Neural cell (in vitro differentiated cells): ENCODE measurements at regions not wholly inside any gene's neighbourhood (a gene's known extent, or its start where the extent isn't known, plus 50 kb on each side); places are given as distances from the start of the nearest gene placed in this dataset.
"Not testable (repeated sequence)": the region's sequence is repeated elsewhere in the genome, so short reads cannot be mapped to it uniquely, and the experiment has no call there.

Experiments used
- H2AFZ ChIP-seq: fragments of 200-600, 300-800 bp; sonication (generic), shearing (Covaris generic); 2 replicates; pipeline ENCODE4 v1.6.0; 2014; ENCODE audit warnings: low read depth, mild to moderate bottlenecking, antibody characterized with exemption, low read length, moderate library complexity
- H3F3A ChIP-seq: fragments of 200-600 bp; shearing (Covaris generic); 2 replicates; pipeline ENCODE4 v1.6.1; 2016; ENCODE audit warnings: mild to moderate bottlenecking, moderate library complexity, mixed read lengths, antibody characterized with exemption, low read length; ENCODE audit not compliant: insufficient read depth, poor library complexity, severe bottlenecking
- H3K27ac ChIP-seq: fragments of 200-600, 300-800 bp; sonication (generic), shearing (Covaris generic); 2 replicates; pipeline ENCODE4 v1.5.1; 2014; ENCODE audit warnings: mild to moderate bottlenecking, low read length, moderate library complexity
- H3K27me3 ChIP-seq: fragments of 300-800, 200-600 bp; sonication (generic), shearing (Covaris generic); 2 replicates; pipeline ENCODE4 v1.6.0; 2014; ENCODE audit warnings: mild to moderate bottlenecking, low read depth, low read length, moderate library complexity; ENCODE audit not compliant: insufficient read depth
- H3K36me3 ChIP-seq: fragments of 300-800, 200-600 bp; sonication (generic), shearing (Covaris generic); 2 replicates; pipeline ENCODE4 v1.5.1; 2014; ENCODE audit warnings: mild to moderate bottlenecking, antibody characterized with exemption, low read length, moderate library complexity; ENCODE audit not compliant: insufficient read depth
- H3K4me2 ChIP-seq: fragments of 300-800, 200-600 bp; sonication (generic), shearing (Covaris generic); 2 replicates; pipeline ENCODE4 v1.6.0; 2014; ENCODE audit warnings: mild to moderate bottlenecking, low read length
- H3K4me3 ChIP-seq: fragments of 300-800, 200-600 bp; sonication (generic), shearing (Covaris generic); 2 replicates; pipeline ENCODE4 v1.5.1; 2014; ENCODE audit warnings: mild to moderate bottlenecking, low read length, moderate library complexity
- H3K79me2 ChIP-seq: fragments of 200-600 bp; shearing (Covaris generic); replicated peaks from 2 replicates; pipeline ENCODE4 v1.6.0; 2014; ENCODE audit warnings: mild to moderate bottlenecking, low read length, moderate library complexity; ENCODE audit not compliant: insufficient read depth
- H3K9ac ChIP-seq: fragments of 300-800, 200-600 bp; sonication (generic), shearing (Covaris generic); 2 replicates; pipeline ENCODE4 v1.6.1; 2016; ENCODE audit warnings: mild to moderate bottlenecking, low read length, mixed read lengths
- H3K9me2 ChIP-seq: fragments of 200-600 bp; shearing (Covaris generic); 2 replicates; pipeline ENCODE4 v1.6.1; 2016; ENCODE audit warnings: mild to moderate bottlenecking, low read length, mixed read lengths; ENCODE audit not compliant: insufficient read depth
- H3K9me3 ChIP-seq: fragments of 200-600, 300-800 bp; sonication (generic), shearing (Covaris generic); 2 replicates; pipeline ENCODE4 v1.6.1; 2016; ENCODE audit warnings: mild to moderate bottlenecking, mixed run types, low read length, moderate library complexity, mixed read lengths
- H4K20me1 ChIP-seq: fragments of 200-600 bp; shearing (Covaris generic); 2 replicates; pipeline ENCODE4 v1.6.1; 2016; ENCODE audit warnings: mild to moderate bottlenecking, mixed run types; ENCODE audit not compliant: insufficient read depth
- EP300 ChIP-seq: fragments of 450-650 bp; conservative IDR thresholded peaks from 2 replicates; pipeline ENCODE4 v1.6.1; 2014; ENCODE audit warnings: antibody characterized with exemption, mild to moderate bottlenecking, moderate library complexity; ENCODE audit not compliant: poor library complexity, severe bottlenecking
- EZH2 ChIP-seq: fragments of 200-600, 300-800 bp; shearing (Covaris generic), sonication (generic); IDR thresholded peaks from 2 replicates; pipeline ENCODE4 v1.6.1; 2014; ENCODE audit warnings: antibody characterized with exemption, low read length, borderline replicate concordance, mild to moderate bottlenecking; ENCODE audit not compliant: insufficient read depth, poor library complexity, severe bottlenecking
- MXI1 ChIP-seq: fragments of 450-650 bp; conservative IDR thresholded peaks from 2 replicates; pipeline ENCODE4 v1.6.1; 2014; ENCODE audit warnings: antibody characterized with exemption, mild to moderate bottlenecking; ENCODE audit not compliant: poor library complexity, severe bottlenecking
- POLR2AphosphoS5 ChIP-seq: IDR thresholded peaks from 2 replicates; pipeline ENCODE4 v1.6.1; 2012
- RAD21 ChIP-seq: fragments of 450-650 bp; conservative IDR thresholded peaks from 2 replicates; pipeline ENCODE4 v1.6.1; 2014; ENCODE audit warnings: antibody characterized with exemption, mild to moderate bottlenecking, moderate library complexity
- SMC3 ChIP-seq: fragments of 450-650 bp; conservative IDR thresholded peaks from 2 replicates; pipeline ENCODE4 v1.6.1; 2014; ENCODE audit warnings: antibody characterized with exemption, mild to moderate bottlenecking, moderate library complexity; ENCODE audit not compliant: poor library complexity
- TAF1 ChIP-seq: IDR thresholded peaks from 2 replicates; pipeline ENCODE4 v1.6.1; 2012; ENCODE audit warnings: low read depth
- TF ChIP-seq, protein P1 (sequence below): fragments of 450-650 bp; IDR thresholded peaks from 2 replicates; pipeline ENCODE4 v1.5.1; 2014; ENCODE audit warnings: antibody characterized with exemption, mild to moderate bottlenecking, moderate library complexity; ENCODE audit not compliant: poor library complexity, severe bottlenecking
- TF ChIP-seq, protein P2 (sequence below): IDR thresholded peaks from 2 replicates; pipeline ENCODE4 v1.6.1; 2012; ENCODE audit warnings: borderline replicate concordance

DNA sequence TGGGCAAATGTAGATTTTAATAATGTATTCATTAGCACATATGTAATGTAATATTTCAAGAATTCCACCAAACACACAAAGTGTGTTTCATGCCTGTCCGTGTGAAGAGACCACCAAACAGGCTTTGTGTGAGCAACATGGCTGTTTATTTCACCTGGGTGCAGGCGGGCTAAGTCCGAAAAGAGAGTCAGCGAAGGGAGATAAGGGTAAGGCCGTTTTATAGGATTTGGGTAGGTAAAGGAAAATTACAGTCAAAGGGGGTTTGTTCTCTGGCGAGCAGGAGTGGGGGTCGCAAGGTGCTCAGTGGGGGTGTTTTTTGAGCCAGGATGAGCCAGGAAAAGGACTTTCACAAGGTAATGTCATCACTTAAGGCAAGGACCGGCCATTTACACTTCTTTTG, 875.8 kb downstream of the TBL1XR1 start:
- not testable (repeated sequence) for H3K9ac ChIP-seq, H3K36me3 ChIP-seq, H3K27me3 ChIP-seq, H3K79me2 ChIP-seq, H3F3A ChIP-seq, H3K4me3 ChIP-seq, H3K27ac ChIP-seq, H2AFZ ChIP-seq, H3K9me3 ChIP-seq, H4K20me1 ChIP-seq, H3K9me2 ChIP-seq, H3K4me2 ChIP-seq

DNA sequence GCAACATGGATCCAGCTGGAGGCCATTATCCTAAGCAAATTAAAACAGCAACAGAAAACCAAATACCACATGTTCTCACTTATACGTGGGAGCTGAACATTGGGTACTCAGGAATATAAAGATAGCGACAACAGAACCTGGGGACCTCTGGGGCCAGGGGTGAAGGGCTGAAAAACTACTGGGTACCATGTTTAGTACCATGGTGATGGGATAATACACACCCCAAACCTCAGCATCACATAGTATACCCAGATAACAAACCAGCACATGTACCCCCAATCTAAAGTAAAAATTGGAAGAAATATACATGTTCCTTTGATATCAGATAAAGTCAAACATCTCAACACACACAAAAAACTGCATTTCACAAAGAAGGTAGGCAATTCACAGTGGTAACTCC, 876.2 kb downstream of the TBL1XR1 start:
- Histone ChIP-seq H2AFZ (no peak overlapping the region), H3K9ac (no peak overlapping the region), H4K20me1 (no peaks in the 10 kb centered on the region), H3F3A (no peaks in the 10 kb centered on the region), H3K4me3 (no peak overlapping the region), H3K27me3 (no peaks in the 10 kb centered on the region), H3K4me2 (no peak overlapping the region), H3K27ac (no peak overlapping the region), H3K9me2 (no peaks in the 10 kb centered on the region), H3K79me2 (no peaks in the 10 kb centered on the region), H3K36me3 (no peaks in the 10 kb centered on the region), H3K9me3 (no peaks in the 10 kb centered on the region)
- TF ChIP-seq SMC3, result no peak
- TF ChIP-seq POLR2AphosphoS5, result no peak
- no peak for TF ChIP-seq RAD21
- no peak for TF ChIP-seq TAF1

DNA sequence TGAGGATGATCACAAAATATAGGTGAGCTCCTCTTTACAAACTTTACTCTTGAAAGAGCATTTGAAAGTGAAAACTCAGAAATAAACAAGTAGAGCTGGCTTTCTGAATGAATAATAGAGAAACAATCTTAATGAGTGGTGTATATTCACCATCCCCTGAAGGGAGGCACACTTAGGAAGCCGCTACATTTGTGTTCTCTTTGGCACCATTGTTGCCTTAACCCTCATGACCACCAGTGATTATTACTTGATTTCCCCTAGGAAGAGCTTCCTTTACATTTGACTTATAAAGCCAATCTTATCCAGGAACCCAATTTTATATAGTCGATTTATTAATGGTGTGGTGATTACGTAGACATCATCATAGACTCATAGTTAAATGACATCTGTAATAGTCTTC, 883.9 kb downstream of the TBL1XR1 start:
- no peaks in the 10 kb centered on the region for H3K9me2 ChIP-seq
- no peaks in the 10 kb centered on the region for H4K20me1 ChIP-seq
- no peaks in the 10 kb centered on the region for H3F3A ChIP-seq
- H3K4me3 ChIP-seq, result no peak overlapping the region
- no peaks in the 10 kb centered on the region for H3K36me3 ChIP-seq
- TF ChIP-seq MXI1 (no peak), POLR2AphosphoS5 (no peak), EP300 (no peak)
- no peak overlapping the region for H3K27ac ChIP-seq
- no peak overlapping the region for H3K4me2 ChIP-seq
- H3K79me2 ChIP-seq, result no peaks in the 10 kb centered on the region
- H2AFZ ChIP-seq, result no peak overlapping the region
- no peak overlapping the region for H3K9ac ChIP-seq
- H3K9me3 ChIP-seq, result no peaks in the 10 kb centered on the region
- H3K27me3 ChIP-seq, result no peaks in the 10 kb centered on the region

DNA sequence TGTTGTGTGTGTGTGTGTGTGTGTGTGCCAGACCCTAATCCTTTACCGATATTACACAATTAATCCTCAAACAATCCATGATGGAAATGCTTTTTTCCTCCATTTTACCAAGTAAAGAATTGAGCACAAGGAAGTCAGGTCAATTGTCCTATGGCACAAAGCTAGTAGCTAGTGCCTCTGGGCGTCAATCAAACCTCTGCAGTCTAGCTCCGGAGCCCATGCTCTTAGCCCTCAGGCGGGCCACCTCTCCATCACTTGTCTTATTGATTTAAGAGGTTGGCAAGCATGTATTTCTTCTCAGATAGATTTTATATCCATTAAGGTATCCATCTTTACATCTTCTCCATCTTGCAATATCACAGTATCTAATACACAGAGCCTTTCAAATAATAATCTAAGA, 886.6 kb downstream of the TBL1XR1 start:
- no peaks in the 10 kb centered on the region for H3K9me2 ChIP-seq
- no peak overlapping the region for H3K9ac ChIP-seq
- TF ChIP-seq POLR2AphosphoS5, result no peak
- TF ChIP-seq RAD21, result no peak
- TF ChIP-seq, protein P1, sequence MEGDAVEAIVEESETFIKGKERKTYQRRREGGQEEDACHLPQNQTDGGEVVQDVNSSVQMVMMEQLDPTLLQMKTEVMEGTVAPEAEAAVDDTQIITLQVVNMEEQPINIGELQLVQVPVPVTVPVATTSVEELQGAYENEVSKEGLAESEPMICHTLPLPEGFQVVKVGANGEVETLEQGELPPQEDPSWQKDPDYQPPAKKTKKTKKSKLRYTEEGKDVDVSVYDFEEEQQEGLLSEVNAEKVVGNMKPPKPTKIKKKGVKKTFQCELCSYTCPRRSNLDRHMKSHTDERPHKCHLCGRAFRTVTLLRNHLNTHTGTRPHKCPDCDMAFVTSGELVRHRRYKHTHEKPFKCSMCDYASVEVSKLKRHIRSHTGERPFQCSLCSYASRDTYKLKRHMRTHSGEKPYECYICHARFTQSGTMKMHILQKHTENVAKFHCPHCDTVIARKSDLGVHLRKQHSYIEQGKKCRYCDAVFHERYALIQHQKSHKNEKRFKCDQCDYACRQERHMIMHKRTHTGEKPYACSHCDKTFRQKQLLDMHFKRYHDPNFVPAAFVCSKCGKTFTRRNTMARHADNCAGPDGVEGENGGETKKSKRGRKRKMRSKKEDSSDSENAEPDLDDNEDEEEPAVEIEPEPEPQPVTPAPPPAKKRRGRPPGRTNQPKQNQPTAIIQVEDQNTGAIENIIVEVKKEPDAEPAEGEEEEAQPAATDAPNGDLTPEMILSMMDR, result no peak
- TF ChIP-seq EZH2, result no peak
- TF ChIP-seq, protein P2, sequence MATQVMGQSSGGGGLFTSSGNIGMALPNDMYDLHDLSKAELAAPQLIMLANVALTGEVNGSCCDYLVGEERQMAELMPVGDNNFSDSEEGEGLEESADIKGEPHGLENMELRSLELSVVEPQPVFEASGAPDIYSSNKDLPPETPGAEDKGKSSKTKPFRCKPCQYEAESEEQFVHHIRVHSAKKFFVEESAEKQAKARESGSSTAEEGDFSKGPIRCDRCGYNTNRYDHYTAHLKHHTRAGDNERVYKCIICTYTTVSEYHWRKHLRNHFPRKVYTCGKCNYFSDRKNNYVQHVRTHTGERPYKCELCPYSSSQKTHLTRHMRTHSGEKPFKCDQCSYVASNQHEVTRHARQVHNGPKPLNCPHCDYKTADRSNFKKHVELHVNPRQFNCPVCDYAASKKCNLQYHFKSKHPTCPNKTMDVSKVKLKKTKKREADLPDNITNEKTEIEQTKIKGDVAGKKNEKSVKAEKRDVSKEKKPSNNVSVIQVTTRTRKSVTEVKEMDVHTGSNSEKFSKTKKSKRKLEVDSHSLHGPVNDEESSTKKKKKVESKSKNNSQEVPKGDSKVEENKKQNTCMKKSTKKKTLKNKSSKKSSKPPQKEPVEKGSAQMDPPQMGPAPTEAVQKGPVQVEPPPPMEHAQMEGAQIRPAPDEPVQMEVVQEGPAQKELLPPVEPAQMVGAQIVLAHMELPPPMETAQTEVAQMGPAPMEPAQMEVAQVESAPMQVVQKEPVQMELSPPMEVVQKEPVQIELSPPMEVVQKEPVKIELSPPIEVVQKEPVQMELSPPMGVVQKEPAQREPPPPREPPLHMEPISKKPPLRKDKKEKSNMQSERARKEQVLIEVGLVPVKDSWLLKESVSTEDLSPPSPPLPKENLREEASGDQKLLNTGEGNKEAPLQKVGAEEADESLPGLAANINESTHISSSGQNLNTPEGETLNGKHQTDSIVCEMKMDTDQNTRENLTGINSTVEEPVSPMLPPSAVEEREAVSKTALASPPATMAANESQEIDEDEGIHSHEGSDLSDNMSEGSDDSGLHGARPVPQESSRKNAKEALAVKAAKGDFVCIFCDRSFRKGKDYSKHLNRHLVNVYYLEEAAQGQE, result no peak
- TF ChIP-seq TAF1, result no peak
- TF ChIP-seq SMC3, result no peak
- no peak for TF ChIP-seq EP300
- H3K9me3 ChIP-seq, result no peaks in the 10 kb centered on the region
- no peak overlapping the region for H3K4me3 ChIP-seq
- H2AFZ ChIP-seq, result no peak overlapping the region
- H3K79me2 ChIP-seq, result no peaks in the 10 kb centered on the region
- H3K36me3 ChIP-seq, result no peaks in the 10 kb centered on the region
- H4K20me1 ChIP-seq, result no peaks in the 10 kb centered on the region
- H3K4me2 ChIP-seq, result no peak overlapping the region
- no peak overlapping the region for H3K27ac ChIP-seq
- H3F3A ChIP-seq, result no peaks in the 10 kb centered on the region
- no peaks in the 10 kb centered on the region for H3K27me3 ChIP-seq
